ENCODE measurements at regions not wholly inside any gene's neighbourhood (a gene's known extent, or its start where the extent isn't known, plus 50 kb on each side); places are given as distances from the start of the nearest gene placed in this dataset.

DNA sequence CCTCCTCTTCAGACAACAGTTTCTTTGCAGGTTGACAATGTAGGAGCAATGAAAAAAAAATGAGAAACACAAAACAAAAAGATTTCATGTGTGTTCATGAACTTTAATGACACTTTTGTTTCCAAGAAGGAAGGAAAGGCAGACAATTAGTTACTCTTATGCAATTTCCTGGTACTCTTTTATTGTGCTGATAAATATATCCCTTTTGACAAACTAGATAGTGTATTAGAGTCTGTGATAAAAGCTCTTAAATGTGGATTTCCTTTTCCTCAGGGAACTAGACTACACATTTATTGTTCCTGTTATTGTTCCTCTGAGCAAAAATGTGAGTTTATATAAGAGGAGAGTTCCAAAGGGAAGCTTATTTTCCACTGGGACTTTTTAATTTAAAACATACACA, 188.7 kb upstream of the NRXN1 start:
- H3K4me3 ChIP-seq (ENCODE audit: low read depth, low read length), result no peak overlapping the region
- H3K4me1 ChIP-seq (ENCODE audit: control insufficient read depth, insufficient read depth, low read length), result no peaks in the 10 kb centered on the region
- TF ChIP-seq ZNF48 (tag by site-specific recombination; IDR thresholded peaks at IDR 0.05) (no peak), ZNF701 (tag by site-specific recombination; IDR thresholded peaks at IDR 0.05) (no peak), ZNF140 (tag by site-specific recombination; IDR thresholded peaks at IDR 0.05) (no peak), ZNF433 (tag by site-specific recombination; IDR thresholded peaks at IDR 0.05; ENCODE audit: low read depth) (no peak), ZNF473 (tag by site-specific recombination; IDR thresholded peaks at IDR 0.05) (no peak)
- TF ChIP-seq, protein P1, sequence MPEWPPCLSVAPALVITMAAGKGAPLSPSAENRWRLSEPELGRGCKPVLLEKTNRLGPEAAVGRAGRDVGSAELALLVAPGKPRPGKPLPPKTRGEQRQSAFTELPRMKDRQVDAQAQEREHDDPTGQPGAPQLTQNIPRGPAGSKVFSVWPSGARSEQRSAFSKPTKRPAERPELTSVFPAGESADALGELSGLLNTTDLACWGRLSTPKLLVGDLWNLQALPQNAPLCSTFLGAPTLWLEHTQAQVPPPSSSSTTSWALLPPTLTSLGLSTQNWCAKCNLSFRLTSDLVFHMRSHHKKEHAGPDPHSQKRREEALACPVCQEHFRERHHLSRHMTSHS (tag by site-specific recombination; IDR thresholded peaks at IDR 0.05), result no peak
- ChIA-PET CTCF (no interaction called here), POLR2A (no interaction called here)
- no peak overlapping the region for H3K27ac ChIP-seq (ENCODE audit: extremely low read depth, low read depth, low read length)
- H3K9me3 ChIP-seq (ENCODE audit: control insufficient read depth, insufficient read depth, low read depth, low read length), result no peaks in the 10 kb centered on the region
- no peaks in the 10 kb centered on the region for H3K36me3 ChIP-seq (ENCODE audit: control insufficient read depth in 2 of 2, insufficient read depth in 1 of 2, low read length in 2 of 2)

DNA sequence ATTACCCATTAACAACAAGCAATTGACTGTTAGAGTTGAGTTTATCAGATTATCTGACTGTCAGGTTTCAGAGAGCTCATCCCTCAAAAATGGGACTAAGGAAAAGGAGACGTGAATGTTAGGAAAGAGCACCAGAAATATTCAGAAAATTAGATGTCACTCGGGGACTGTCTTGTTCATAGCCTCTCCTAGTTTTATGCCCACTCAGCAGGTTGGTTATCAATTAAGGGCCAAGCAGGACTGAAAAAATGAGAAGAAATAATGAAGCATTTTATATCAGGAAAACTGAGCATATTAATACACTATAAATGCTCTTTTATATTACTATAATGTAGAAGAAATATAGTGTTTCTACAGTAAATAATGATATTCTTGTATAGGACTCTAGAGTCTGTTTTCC, 188.1 kb upstream of the NRXN1 start:
- H3K4me1 ChIP-seq (ENCODE audit: control insufficient read depth, insufficient read depth, low read length), result no peaks in the 10 kb centered on the region
- H3K9me3 ChIP-seq (ENCODE audit: control insufficient read depth, insufficient read depth, low read depth, low read length), result no peaks in the 10 kb centered on the region
- no peak overlapping the region for H3K4me3 ChIP-seq (ENCODE audit: low read depth, low read length)
- TF ChIP-seq, protein P2, sequence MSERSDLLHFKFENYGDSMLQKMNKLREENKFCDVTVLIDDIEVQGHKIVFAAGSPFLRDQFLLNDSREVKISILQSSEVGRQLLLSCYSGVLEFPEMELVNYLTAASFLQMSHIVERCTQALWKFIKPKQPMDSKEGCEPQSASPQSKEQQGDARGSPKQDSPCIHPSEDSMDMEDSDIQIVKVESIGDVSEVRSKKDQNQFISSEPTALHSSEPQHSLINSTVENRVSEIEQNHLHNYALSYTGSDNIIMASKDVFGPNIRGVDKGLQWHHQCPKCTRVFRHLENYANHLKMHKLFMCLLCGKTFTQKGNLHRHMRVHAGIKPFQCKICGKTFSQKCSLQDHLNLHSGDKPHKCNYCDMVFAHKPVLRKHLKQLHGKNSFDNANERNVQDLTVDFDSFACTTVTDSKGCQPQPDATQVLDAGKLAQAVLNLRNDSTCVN (tag by site-specific recombination; optimal IDR thresholded peaks at IDR 0.05), result no peak
- TF ChIP-seq, protein P3, sequence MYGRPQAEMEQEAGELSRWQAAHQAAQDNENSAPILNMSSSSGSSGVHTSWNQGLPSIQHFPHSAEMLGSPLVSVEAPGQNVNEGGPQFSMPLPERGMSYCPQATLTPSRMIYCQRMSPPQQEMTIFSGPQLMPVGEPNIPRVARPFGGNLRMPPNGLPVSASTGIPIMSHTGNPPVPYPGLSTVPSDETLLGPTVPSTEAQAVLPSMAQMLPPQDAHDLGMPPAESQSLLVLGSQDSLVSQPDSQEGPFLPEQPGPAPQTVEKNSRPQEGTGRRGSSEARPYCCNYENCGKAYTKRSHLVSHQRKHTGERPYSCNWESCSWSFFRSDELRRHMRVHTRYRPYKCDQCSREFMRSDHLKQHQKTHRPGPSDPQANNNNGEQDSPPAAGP (tag by site-specific recombination; IDR thresholded peaks at IDR 0.05), result no peak
- TF ChIP-seq GFI1B (tag by site-specific recombination; IDR thresholded peaks at IDR 0.05), result no peak
- TF ChIP-seq HOXA7 (CRISPR knock-in tag; IDR thresholded peaks at IDR 0.05; ENCODE audit: borderline replicate concordance), result no peak
- no peak for TF ChIP-seq ZNF530 (tag by site-specific recombination; IDR thresholded peaks at IDR 0.05; ENCODE audit: low read depth)
- no peak for TF ChIP-seq ZNF585B (tag by site-specific recombination; IDR thresholded peaks at IDR 0.05)
- TF ChIP-seq GLI2 (tag by site-specific recombination; IDR thresholded peaks at IDR 0.05; ENCODE audit: borderline replicate concordance, low read depth), result no peak
- no peak for TF ChIP-seq ZNF623 (tag by site-specific recombination; IDR thresholded peaks at IDR 0.05)
- no peak for TF ChIP-seq ZNF174 (tag by site-specific recombination; IDR thresholded peaks at IDR 0.05)
- no peak for TF ChIP-seq ZNF157 (tag by site-specific recombination; IDR thresholded peaks at IDR 0.05)
- ChIA-PET POLR2A (no interaction called here), CTCF (no interaction called here)
- no peak overlapping the region for H3K27ac ChIP-seq (ENCODE audit: extremely low read depth, low read depth, low read length)
- no peaks in the 10 kb centered on the region for H3K36me3 ChIP-seq (ENCODE audit: control insufficient read depth in 2 of 2, insufficient read depth in 1 of 2, low read length in 2 of 2)

DNA sequence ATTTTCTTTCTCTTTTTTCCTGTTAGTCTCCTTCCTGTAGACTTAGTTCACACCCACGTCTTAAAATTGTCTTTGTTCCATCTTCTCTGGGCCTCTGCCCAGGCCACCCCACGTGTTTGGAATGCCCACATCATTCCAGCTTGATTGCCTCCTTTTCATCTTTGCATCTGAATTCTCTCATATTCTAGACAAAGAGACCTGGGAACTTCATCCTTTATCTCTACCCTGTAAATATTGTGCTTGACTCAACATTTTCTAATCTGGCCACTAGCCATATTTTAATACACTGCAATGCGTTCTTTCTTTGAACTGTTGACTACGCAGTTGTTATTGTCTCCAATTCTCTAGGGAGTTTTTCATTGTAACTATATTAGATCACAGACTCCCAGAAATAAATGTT, 187.5 kb upstream of the NRXN1 start:
- H3K9me3 ChIP-seq (ENCODE audit: control insufficient read depth, insufficient read depth, low read depth, low read length), result no peaks in the 10 kb centered on the region
- no peaks in the 10 kb centered on the region for H3K4me1 ChIP-seq (ENCODE audit: control insufficient read depth, insufficient read depth, low read length)
- H3K27ac ChIP-seq (ENCODE audit: extremely low read depth, low read depth, low read length), result no peak overlapping the region
- ChIA-PET POLR2A (no interaction called here), CTCF (no interaction called here)
- no peak overlapping the region for H3K4me3 ChIP-seq (ENCODE audit: low read depth, low read length)
- no peaks in the 10 kb centered on the region for H3K36me3 ChIP-seq (ENCODE audit: control insufficient read depth in 2 of 2, insufficient read depth in 1 of 2, low read length in 2 of 2)
- TF ChIP-seq ZNF530 (tag by site-specific recombination; IDR thresholded peaks at IDR 0.05; ENCODE audit: low read depth), result no peak
- TF ChIP-seq SCRT1 (tag by site-specific recombination; IDR thresholded peaks at IDR 0.05; ENCODE audit: borderline replicate concordance), result no peak
- TF ChIP-seq ZNF555 (tag by site-specific recombination; conservative IDR thresholded peaks at IDR 0.05), result no peak
- TF ChIP-seq, protein P4, sequence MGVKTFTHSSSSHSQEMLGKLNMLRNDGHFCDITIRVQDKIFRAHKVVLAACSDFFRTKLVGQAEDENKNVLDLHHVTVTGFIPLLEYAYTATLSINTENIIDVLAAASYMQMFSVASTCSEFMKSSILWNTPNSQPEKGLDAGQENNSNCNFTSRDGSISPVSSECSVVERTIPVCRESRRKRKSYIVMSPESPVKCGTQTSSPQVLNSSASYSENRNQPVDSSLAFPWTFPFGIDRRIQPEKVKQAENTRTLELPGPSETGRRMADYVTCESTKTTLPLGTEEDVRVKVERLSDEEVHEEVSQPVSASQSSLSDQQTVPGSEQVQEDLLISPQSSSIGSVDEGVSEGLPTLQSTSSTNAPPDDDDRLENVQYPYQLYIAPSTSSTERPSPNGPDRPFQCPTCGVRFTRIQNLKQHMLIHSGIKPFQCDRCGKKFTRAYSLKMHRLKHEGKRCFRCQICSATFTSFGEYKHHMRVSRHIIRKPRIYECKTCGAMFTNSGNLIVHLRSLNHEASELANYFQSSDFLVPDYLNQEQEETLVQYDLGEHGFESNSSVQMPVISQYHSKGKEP (tag by site-specific recombination; IDR thresholded peaks at IDR 0.05), result no peak
- TF ChIP-seq ZNF266 (tag by site-specific recombination; IDR thresholded peaks at IDR 0.05; ENCODE audit: low read depth), result no peak
- TF ChIP-seq ZNF701 (tag by site-specific recombination; IDR thresholded peaks at IDR 0.05), result no peak
- TF ChIP-seq, protein P5, sequence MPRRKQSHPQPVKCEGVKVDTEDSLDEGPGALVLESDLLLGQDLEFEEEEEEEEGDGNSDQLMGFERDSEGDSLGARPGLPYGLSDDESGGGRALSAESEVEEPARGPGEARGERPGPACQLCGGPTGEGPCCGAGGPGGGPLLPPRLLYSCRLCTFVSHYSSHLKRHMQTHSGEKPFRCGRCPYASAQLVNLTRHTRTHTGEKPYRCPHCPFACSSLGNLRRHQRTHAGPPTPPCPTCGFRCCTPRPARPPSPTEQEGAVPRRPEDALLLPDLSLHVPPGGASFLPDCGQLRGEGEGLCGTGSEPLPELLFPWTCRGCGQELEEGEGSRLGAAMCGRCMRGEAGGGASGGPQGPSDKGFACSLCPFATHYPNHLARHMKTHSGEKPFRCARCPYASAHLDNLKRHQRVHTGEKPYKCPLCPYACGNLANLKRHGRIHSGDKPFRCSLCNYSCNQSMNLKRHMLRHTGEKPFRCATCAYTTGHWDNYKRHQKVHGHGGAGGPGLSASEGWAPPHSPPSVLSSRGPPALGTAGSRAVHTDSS (tag by site-specific recombination; IDR thresholded peaks at IDR 0.05), result no peak
- no peak for TF ChIP-seq ZNF560 (tag by site-specific recombination; IDR thresholded peaks at IDR 0.05; ENCODE audit: borderline replicate concordance)
- TF ChIP-seq, protein P1 (tag by site-specific recombination; IDR thresholded peaks at IDR 0.05), result no peak
- TF ChIP-seq, protein P6, sequence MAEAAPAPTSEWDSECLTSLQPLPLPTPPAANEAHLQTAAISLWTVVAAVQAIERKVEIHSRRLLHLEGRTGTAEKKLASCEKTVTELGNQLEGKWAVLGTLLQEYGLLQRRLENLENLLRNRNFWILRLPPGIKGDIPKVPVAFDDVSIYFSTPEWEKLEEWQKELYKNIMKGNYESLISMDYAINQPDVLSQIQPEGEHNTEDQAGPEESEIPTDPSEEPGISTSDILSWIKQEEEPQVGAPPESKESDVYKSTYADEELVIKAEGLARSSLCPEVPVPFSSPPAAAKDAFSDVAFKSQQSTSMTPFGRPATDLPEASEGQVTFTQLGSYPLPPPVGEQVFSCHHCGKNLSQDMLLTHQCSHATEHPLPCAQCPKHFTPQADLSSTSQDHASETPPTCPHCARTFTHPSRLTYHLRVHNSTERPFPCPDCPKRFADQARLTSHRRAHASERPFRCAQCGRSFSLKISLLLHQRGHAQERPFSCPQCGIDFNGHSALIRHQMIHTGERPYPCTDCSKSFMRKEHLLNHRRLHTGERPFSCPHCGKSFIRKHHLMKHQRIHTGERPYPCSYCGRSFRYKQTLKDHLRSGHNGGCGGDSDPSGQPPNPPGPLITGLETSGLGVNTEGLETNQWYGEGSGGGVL (tag by site-specific recombination; IDR thresholded peaks at IDR 0.05), result no peak
